GM18511 (cell line): ENCODE measurements at regions not wholly inside any gene's neighbourhood (a gene's known extent, or its start where the extent isn't known, plus 50 kb on each side); places are given as distances from the start of the nearest gene placed in this dataset.
"Not testable (repeated sequence)": the region's sequence is repeated elsewhere in the genome, so short reads cannot be mapped to it uniquely, and the experiment has no call there.

ENCODE experiments used
- ATAC-seq: cut with Tn5 transposase; IDR thresholded peaks from one replicate; pipeline ENCODE4 v1.9.1; 2021; ENCODE audit warnings: mild to moderate bottlenecking, moderate library complexity; ENCODE audit not compliant: unreplicated experiment

GRCh38 chr15:31647337-31647826, 320.7 kb downstream of the KLF13 start:
- ATAC-seq = not testable (repeated sequence)

- not testable (repeated sequence) for ATAC-seq
Observed at GRCh38 chr15:31649634-31650033, 323.0 kb downstream of the KLF13 start.

GRCh38 chr15:31650055-31650701, 323.5 kb downstream of the KLF13 start:
- not testable (repeated sequence) for ATAC-seq

GRCh38 chr15:31656915-31657314, 330.3 kb downstream of the KLF13 start:
- not testable (repeated sequence) for ATAC-seq

- no peak for ATAC-seq
Observed at GRCh38 chr15:31660816-31661215, 334.2 kb downstream of the KLF13 start.

GRCh38 chr15:31665732-31666131, 339.1 kb downstream of the KLF13 start:
- ATAC-seq = not testable (repeated sequence)

- ATAC-seq = not testable (repeated sequence)
Observed at GRCh38 chr15:31669158-31669908, 342.7 kb downstream of the KLF13 start.

GRCh38 chr15:31673263-31673662, 346.6 kb downstream of the KLF13 start:
- ATAC-seq = not testable (repeated sequence)

- not testable (repeated sequence) for ATAC-seq
Observed at GRCh38 chr15:31681529-31682259, 348.6 kb upstream of the CHRNA7 start.

GRCh38 chr15:31687088-31687487, 343.2 kb upstream of the CHRNA7 start:
- ATAC-seq = not testable (repeated sequence)

- ATAC-seq = not testable (repeated sequence)
Observed at GRCh38 chr15:31696509-31696908, 333.8 kb upstream of the CHRNA7 start.

- not testable (repeated sequence) for ATAC-seq
Observed at GRCh38 chr15:31705076-31705678, 325.1 kb upstream of the CHRNA7 start.

- peak; percentile 73 for ATAC-seq
Observed at GRCh38 chr15:31707944-31708702, 322.2 kb upstream of the CHRNA7 start.

- ATAC-seq = peak; percentile 85
Observed at GRCh38 chr15:31708703-31709327, 321.5 kb upstream of the CHRNA7 start.

GRCh38 chr15:31709479-31709878, 320.8 kb upstream of the CHRNA7 start:
- ATAC-seq = not testable (repeated sequence)

- ATAC-seq = not testable (repeated sequence)
Observed at GRCh38 chr15:31710806-31711205, 319.5 kb upstream of the CHRNA7 start.

- not testable (repeated sequence) for ATAC-seq
Observed at GRCh38 chr15:31715208-31715607, 315.1 kb upstream of the CHRNA7 start.

GRCh38 chr15:31718625-31719024, 311.7 kb upstream of the CHRNA7 start:
- not testable (repeated sequence) for ATAC-seq

- not testable (repeated sequence) for ATAC-seq
Observed at GRCh38 chr15:31719396-31720022, 310.8 kb upstream of the CHRNA7 start.
